BJ (cell line): ENCODE measurements at regions not wholly inside any gene's neighbourhood (a gene's known extent, or its start where the extent isn't known, plus 50 kb on each side); places are given as distances from the start of the nearest gene placed in this dataset.

ENCODE experiments used
- CTCF ChIA-PET: fragments of 350-600 bp; formaldehyde crosslinking; extraction: SDS; loops from one replicate; lab custom pipeline; 2021; ENCODE audit warnings: antibody characterized with exemption, inconsistent platforms; lab: Yijun Ruan, JAX
- POLR2A ChIA-PET: fragments of 300-600 bp; sonication (Branson Sonifier 250); formaldehyde crosslinking; extraction: SDS; loops from one replicate; lab custom pipeline; 2021; ENCODE audit warnings: antibody characterized with exemption; lab: Charles Lee
- DNase-seq: peaks from one replicate; pipeline ENCODE4 v3.0.0-alpha.2; 2011; ENCODE audit warnings: low read depth
- H3K27me3 ChIP-seq: 2 replicates; pipeline ENCODE4 v1.6.0; 2011; ENCODE audit warnings: low read length; ENCODE audit not compliant: control insufficient read depth, insufficient read depth
- H3K36me3 ChIP-seq: 2 replicates; pipeline ENCODE4 v1.5.1; 2011; ENCODE audit warnings: low read length; ENCODE audit not compliant: control insufficient read depth, insufficient read depth
- H3K4me3 ChIP-seq: 2 replicates; pipeline ENCODE4 v1.5.1; 2011; ENCODE audit warnings: low read depth, mild to moderate bottlenecking, control low read depth, low read length
- TF ChIP-seq, protein P1 (sequence below): IDR thresholded peaks from 2 replicates; pipeline ENCODE4 v1.5.1; 2011; ENCODE audit warnings: low read depth, mild to moderate bottlenecking, control low read depth, inconsistent platforms, low read length, moderate library complexity; ENCODE audit not compliant: insufficient read depth

DNA sequence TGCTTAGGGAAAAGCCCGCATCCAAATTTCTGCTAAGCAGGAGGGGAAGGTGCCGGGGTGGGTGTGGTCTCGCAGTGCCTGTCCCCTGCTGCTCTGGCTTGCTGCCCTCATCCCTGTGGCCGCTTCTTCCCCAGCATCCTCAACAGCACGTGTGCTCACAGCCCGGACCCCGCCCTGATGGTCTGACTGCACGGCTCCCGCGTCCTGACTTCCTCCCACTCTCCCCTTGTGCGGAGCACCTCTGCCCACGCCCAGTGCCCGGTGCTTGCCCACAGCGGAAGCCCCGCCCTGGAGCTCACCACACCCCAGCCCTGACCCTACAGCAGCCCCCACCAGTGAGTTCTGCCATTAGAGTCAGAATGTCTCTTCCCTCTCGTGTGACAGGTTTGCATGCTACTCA is 277.9 kb downstream of the NDUFA10 start:
- no peaks in the 10 kb centered on the region for H3K36me3 ChIP-seq
- POLR2A ChIA-PET: no interaction called here
- no peaks in the 10 kb centered on the region for H3K27me3 ChIP-seq
- TF ChIP-seq, protein P1, sequence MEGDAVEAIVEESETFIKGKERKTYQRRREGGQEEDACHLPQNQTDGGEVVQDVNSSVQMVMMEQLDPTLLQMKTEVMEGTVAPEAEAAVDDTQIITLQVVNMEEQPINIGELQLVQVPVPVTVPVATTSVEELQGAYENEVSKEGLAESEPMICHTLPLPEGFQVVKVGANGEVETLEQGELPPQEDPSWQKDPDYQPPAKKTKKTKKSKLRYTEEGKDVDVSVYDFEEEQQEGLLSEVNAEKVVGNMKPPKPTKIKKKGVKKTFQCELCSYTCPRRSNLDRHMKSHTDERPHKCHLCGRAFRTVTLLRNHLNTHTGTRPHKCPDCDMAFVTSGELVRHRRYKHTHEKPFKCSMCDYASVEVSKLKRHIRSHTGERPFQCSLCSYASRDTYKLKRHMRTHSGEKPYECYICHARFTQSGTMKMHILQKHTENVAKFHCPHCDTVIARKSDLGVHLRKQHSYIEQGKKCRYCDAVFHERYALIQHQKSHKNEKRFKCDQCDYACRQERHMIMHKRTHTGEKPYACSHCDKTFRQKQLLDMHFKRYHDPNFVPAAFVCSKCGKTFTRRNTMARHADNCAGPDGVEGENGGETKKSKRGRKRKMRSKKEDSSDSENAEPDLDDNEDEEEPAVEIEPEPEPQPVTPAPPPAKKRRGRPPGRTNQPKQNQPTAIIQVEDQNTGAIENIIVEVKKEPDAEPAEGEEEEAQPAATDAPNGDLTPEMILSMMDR: no peak
- CTCF ChIA-PET: no interaction called here
- no peak for DNase-seq
- H3K4me3 ChIP-seq: no peak overlapping the region

DNA sequence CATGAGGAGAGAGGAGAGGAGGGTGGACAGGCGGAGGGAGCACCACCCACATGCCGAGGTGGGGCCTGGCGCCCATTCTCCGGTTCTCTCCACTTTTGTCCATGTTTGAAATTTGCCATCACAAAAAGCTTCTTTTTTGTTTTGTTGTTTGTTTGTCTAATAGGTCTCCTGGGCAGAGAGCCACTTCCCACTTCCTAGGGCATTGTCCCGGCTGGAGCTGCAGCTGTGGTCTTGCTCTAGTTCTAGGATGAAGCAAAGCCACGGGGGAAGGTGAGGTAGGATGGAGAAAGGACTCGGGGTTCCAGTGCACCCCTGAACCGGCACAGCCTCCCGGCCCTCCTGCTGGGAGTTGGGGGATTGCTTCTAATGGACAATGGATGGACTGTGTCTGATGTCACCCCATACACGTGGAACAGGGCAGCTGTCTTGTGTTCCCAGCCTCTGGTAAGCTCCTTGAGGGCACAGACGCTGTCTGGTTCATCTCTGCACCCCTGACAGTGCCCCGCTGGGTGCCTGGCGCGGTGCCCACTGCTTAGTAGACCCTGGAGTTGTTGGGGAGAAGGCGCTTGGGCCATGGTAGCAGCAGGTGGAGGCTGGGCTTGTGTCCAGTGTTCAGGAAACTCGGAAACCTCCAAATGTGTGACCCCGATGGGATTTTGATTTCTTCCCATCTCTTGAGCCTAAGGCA is 278.4 kb downstream of the NDUFA10 start:
- Histone ChIP-seq H3K36me3 (no peaks in the 10 kb centered on the region), H3K27me3 (no peaks in the 10 kb centered on the region), H3K4me3 (no peak overlapping the region)
- TF ChIP-seq, protein P1: no peak
- ChIA-PET POLR2A (no interaction called here), CTCF (no interaction called here)
- no peak for DNase-seq

DNA sequence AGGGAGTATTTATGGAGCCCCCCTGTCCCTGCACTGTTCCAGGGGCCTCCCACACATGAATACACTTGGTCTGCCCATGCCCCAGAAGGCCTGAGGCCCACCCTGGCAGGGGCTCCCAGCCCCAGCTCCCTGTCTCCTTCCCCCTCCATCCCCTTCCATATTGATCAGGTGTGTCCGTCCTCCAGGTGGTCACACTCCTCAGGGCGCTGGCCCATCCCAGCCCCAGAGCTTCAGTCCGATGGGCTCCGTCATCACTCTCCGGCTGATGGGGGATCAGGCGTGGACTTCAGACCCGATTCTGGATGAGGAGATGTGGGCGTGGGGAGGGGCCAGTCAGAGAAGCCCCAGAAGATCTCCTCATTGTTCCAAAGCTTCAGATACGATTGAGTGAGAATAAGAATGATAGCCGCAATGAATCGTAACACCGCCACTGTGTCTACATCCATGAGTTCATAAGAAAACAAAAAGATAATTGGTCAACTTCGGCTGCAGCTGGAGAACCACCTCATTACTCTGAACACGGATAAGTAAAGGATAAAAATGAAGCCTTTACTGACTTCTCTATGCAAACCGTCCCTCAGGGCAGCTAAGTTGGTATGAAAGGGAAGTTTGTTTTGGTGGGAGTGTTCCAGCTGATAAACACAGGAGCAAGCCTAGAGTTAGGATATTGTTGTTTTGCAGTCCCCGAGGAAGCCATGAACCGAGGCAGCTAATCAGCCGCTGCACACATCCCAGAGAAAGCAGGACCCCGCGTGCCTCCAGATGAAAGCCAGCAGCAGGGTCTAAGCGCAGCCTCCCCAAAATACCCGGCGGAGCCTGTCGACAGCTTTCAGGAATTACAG is 279.5 kb downstream of the NDUFA10 start:
- ChIA-PET POLR2A (no interaction called here), CTCF (no interaction called here)

DNA sequence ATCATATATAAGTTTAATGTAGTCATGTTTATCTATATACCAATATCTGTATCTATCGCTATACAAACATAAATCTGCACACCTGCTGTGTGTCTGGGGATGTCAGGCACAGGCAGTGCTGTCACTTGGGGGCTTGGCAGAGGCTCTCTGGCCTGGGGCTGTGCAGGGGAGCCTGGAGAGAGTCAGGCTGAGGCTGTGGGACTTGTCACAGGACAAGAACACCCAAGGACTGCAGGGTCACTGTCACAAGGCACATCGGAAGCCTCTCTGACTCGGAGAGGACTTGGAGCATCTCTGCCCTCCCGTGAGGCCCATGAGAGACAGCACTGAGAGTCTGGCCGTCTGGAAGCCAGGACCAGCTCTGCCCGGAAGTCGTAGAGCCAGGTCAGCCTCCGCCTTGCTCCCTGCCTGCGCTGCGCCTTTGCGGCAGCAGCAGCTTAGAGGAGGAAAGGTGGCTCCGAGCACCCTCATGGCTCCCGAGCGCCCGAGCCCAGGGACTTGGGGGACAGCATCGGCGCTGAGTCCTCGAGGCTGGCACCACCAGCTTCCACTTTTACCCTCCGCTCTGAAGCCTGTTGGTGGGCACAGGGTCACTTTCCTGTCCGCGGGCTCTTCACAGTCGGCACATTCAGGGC is 280.3 kb downstream of the NDUFA10 start:
- no peak for DNase-seq
- Histone ChIP-seq H3K36me3 (no peaks in the 10 kb centered on the region), H3K4me3 (no peak overlapping the region), H3K27me3 (no peaks in the 10 kb centered on the region)
- CTCF ChIA-PET: no interaction called here
- POLR2A ChIA-PET: no interaction called here
- TF ChIP-seq, protein P1: no peak

More for the DNA sequence above, 279.5 kb downstream of the NDUFA10 start:
- no peak overlapping the region for H3K4me3 ChIP-seq
- H3K27me3 ChIP-seq: no peaks in the 10 kb centered on the region
- no peak for DNase-seq
- TF ChIP-seq, protein P1: no peak
- H3K36me3 ChIP-seq: no peaks in the 10 kb centered on the region

DNA sequence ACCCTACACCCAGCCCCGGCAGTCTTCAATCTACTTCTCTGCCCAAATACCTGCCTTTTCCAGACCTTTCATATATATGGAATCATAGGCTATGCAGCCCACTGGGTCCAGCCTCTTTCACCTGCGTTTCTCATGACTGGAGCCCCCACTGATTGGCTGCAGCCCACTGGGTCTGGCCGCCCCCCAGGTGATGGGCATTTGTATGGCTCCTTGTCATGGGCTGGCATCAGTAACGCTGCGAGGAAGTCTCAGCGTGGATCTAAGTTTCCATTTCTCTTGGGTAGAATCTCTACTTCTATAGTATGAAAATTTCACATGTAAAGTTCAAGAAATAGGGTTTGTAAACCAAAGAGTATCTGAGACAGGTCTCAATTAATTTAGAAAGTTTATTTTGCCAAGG is 281.9 kb downstream of the NDUFA10 start:
- TF ChIP-seq, protein P1: no peak

More for the DNA sequence above, 281.9 kb downstream of the NDUFA10 start:
- POLR2A ChIA-PET: no interaction called here
- CTCF ChIA-PET: interaction anchor here (0.7 kb wide), 1 partner anchor 306 kb away, joined by 3 read pairs; no protein-coding TSS in a partner anchor
- Histone ChIP-seq H3K27me3 (no peaks in the 10 kb centered on the region), H3K4me3 (no peak overlapping the region), H3K36me3 (no peaks in the 10 kb centered on the region)
- no peak for DNase-seq
